ENCODE measurements at regions not wholly inside any gene's neighbourhood (a gene's known extent, or its start where the extent isn't known, plus 50 kb on each side); places are given as distances from the start of the nearest gene placed in this dataset.

DNA sequence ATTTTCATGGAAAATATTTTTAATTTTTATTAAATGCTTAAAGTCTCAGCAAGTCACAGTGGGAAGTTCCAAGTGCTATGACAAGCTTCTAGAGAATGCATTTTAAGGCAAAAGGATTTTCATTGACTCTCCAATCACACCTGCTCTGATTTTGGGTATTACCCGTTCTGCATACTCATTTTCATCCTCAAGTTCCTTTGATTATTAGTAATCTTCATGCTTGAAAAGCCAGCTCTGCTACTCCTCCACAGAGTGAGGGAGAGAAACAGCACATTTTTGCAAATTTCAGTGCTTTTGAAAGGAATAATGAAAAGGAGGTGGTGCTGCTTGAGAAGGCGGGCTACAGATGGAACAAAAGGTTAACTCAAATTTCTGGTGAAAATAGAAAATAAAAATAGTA lies 450.7 kb downstream of the NSUN3 start:
- no peak for DNase-seq

GRCh38 chr3:94515983-94516382 lies 453.1 kb downstream of the NSUN3 start:
- no peak for DNase-seq

- no peak for DNase-seq
Measured at GRCh38 chr3:94520364-94520763, 457.5 kb downstream of the NSUN3 start.

GRCh38 chr3:94522488-94522887 lies 459.6 kb downstream of the NSUN3 start:
- DNase-seq = no peak

DNA sequence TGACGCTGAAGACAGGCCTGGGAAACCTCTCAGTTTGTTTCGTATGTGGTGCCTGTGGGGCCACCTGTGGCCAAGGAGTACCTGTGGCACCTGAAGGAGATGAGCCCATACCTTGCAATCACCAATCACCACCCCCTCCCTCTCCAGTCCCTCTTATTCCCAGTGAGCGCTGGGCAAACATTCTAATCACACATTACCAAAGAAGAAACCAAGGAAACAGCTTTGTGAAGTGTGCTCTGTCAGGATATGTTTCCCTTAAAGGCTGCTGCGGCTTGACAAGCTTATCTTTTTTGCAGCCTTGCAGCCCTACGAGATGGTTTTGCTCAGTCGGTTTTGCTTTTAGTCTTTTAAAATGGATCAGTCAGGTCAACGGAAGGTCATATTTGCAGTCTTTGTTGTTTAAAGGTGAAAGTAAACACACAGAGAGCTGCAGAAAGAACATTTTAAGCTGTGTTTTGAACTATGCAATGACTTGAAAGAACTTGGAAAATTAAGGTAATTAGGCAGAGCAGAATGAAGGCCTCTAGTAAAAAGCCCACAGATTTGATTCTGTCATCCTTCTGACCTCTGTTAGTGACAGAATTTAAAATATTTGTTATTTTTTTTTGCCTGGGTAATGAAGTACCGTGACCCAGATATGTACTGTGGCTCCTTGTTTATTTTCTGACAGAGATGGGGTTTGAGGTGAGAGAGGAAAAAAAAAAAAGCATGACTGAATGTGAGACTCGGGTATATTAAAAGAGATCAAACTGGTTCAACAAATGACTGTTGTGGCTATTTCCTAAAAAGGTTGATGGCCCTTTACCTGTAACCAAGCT lies 461.4 kb downstream of the NSUN3 start:
- no peak for DNase-seq

DNA sequence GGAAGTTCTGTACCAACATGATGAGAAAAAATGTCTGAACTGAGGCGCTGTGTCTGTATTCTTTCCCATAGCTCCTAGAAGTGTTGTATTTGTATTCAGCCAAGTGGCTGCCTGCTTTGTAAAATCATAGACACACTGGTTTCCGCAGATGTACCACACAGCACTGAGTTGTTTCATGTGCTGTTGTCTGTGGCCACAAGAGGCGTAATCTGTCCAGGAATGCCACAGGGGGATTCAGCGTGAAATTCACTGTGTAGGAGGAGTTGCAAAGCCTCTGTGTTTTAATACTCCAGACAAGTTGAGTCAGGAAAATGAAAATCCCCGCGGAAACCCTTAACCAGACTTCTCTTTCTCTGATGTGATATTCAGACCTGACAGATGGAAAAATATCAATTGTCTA lies 462.2 kb downstream of the NSUN3 start:
- DNase-seq = no peak

GRCh38 chr3:94529816-94530215 lies 467.0 kb downstream of the NSUN3 start:
- no peak for DNase-seq

DNA sequence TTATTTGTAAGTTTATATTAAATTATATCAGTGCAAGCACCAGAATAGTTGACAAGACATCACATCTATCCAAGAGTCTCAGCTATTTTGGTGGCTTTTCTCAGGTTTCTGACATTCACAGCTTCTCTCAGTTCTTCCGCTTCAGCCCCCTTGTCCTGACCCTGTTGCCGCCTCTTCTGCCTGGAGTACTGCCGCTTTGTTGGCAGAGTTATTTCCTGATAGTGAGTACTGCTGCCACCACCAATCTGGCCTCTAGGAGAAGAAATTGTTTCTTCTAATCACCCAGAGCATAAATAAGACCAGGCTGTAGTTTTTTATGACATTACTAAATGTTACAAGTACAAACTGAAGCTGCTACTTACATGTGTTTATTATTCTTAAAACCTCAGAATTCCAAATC lies 470.1 kb downstream of the NSUN3 start:
- DNase-seq = no peak

GRCh38 chr3:94539937-94540336 lies 477.1 kb downstream of the NSUN3 start:
- no peak for DNase-seq

- DNase-seq = no peak
Measured at GRCh38 chr3:94543161-94543560, 480.3 kb downstream of the NSUN3 start.

DNA sequence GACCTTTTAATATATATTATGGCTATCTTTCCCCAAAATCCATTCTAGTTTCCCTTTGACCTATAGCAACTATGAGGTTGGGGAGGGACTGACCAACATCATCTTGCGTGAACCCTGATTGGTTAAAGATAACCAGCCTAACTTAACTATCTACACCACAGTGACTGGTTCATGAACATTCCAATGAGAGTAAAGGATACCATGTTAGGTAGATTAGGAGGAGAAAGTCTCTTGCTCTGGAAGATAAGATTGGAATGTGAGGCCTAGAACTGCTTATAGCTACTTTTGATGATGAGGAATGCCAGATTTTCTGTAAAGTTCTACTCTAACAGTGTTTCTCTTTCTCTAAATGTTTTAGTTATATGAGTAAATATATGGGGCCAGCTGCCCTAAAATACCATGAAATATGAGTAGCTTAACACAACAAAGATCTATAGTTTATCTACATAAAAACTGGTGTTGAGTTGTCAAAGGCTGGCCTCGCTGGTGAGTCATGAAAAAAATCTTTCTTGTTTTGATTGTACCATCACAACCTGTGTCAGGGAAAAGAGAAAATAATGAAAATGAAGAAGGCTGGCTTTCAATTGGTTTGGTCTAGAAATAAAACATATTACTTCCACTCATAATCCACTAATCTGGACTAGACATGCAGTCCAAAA lies 481.4 kb downstream of the NSUN3 start:
- DNase-seq = no peak

- DNase-seq = no peak
Measured at GRCh38 chr3:94548581-94549316, 485.9 kb downstream of the NSUN3 start.

DNA sequence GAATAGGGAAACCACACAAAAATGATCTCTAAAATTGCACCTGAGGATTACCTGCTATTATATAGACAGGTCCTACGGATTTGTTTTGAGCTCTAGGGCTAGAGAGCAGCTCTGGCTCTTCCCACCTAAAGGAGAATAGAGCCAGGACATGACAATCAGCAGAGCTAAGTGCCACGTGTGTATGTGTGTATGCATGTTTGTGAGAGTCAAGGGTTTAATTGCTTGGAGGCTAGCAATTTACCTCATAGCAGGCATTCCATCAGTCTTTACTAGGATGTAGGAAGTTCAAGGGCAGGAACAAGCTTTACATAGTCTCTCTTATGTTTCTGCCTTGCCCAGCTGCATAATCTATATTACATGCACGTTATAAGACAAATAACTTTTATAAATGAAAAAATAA lies 498.2 kb downstream of the NSUN3 start:
- no peak for DNase-seq

GRCh38 chr3:94564247-94564646 lies 501.4 kb downstream of the NSUN3 start:
- DNase-seq = no peak

DNA sequence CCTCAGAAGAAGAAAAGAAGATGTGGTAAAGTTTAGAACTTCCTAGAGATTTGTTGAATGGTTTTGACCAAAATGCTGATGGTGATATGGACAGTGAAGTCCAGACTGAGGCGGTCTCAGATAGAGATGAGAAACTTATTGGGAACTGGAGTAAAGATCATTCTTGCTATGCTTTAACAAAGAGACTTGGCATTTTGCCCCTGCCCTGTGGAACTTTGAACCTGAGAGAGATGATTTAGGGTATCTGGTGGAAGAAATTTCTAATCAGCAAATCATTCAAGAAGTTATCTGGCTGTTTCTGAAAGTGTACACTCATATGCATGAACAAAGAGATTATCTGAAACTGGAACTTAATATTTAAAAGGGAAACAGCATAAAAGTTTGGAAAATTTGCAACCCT lies 505.2 kb downstream of the NSUN3 start:
- no peak for DNase-seq

GRCh38 chr3:94573337-94573736 lies 510.5 kb downstream of the NSUN3 start:
- DNase-seq = no peak

GRCh38 chr3:94587291-94587690 lies 524.4 kb downstream of the NSUN3 start:
- DNase-seq = no peak

GRCh38 chr3:94593526-94594150 lies 530.8 kb downstream of the NSUN3 start:
- no peak for DNase-seq

DNA sequence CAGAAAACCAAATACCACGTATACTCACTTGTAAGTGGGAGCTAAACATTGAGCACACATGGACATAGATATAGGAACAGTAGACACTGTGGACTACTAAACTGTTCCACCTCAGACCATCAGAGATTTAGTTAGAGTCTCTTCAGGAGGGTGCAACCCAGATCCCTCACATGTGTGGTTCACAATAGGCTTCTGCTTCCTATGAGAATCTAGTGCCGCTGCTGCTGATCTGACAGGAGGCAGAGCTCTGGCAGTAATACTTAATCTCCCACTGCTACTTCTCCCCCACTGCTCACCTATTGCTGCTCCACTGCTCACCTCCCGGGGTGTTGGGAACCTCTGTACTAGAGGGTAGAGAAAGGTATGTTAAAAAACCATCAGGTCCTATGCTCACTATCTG lies 533.3 kb downstream of the NSUN3 start:
- DNase-seq = no peak

DNA sequence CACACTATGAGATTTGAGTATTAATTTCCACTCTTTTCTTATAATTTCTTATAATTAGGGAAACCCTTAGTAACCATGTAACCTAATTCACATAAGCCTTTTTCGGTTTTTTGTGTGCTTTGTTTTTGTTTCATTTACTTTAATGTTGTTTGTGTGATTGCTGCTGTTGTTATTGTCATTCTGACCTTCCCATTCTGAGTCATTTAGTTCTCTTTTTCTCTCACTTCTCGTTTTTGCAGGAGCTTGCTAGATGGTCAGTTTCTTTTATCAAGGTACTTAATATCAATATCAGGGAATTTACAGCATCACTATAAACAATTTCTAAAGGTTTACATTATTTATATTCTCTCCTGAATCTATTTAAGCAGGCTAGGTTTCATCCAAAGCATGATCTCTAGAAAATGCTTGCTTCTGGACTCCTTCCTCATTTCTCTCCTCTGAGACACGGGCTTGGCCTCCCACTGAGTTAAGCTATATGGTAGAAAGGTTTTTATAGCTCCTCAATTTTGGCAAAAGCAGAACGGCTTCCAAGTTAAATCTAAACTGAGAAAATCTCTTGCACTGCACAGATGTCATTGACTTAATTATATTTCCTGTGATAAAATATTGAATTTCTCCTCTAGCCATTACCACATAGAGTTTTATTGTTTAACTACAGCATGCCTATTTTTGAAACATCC lies 534.2 kb downstream of the NSUN3 start:
- no peak for DNase-seq

DNA sequence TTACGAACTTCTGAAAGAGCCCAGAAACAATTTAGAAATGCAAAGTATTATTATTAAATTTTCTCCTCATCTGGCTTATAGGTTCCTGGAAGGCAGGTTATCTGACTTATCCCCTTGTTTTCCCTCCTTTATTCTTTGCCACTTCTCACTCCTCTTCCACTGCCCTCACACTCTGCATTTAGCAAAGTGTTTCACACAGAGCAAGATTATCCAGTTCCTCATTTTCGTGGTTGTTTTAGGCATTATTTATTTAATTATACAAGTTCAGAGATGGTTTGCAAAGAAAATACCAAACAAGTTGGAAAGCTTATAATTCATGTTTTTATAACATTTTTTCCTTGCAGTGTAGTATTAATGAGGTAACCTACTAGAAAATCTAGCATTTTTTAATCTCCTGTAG lies 544.9 kb downstream of the NSUN3 start:
- DNase-seq = no peak

DNA sequence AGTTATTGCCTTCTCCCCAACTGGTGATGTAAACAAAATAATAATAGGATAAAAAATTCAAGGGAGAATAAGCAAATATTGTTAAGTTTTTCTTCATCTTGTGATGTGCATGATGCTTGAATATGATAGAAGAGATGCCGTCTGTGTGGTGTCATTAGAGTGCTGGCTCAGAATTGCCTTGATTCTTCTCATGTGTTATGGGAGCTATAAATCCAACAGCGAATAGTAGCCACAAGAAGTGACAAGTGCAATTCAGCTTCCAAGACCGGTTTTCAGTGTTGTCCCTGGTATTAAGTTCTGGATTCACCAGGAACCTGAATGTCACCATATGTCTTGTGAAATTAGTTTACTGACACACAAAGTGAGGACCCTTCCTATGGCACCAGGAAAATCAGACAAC lies 547.0 kb downstream of the NSUN3 start:
- DNase-seq = no peak

- no peak for DNase-seq
Measured at GRCh38 chr3:94611596-94611995, 548.7 kb downstream of the NSUN3 start.

Data from DMS 273 treated with DMSO at 0.1 percent for 48 hours (cell line).